Osteocyte (in vitro differentiated cells): ENCODE measurements at regions not wholly inside any gene's neighbourhood (a gene's known extent, or its start where the extent isn't known, plus 50 kb on each side); places are given as distances from the start of the nearest gene placed in this dataset.
A peak's percentile ranks its signal among the peaks of the same experiment; 100 is the strongest.

Experiments used
- DNase-seq: peaks from one replicate; pipeline ENCODE4 v3.0.0; 2021; ENCODE audit warnings: mixed read lengths; ENCODE audit not compliant: unreplicated experiment; ENCODE audit errors: extremely low spot score
- H3K27ac Mint-ChIP-seq: one replicate; pipeline ENCODE4 v1.8.0; 2021; ENCODE audit warnings: mild to moderate bottlenecking, mixed read lengths; ENCODE audit not compliant: unreplicated experiment
- H3K27me3 Mint-ChIP-seq: one replicate; pipeline ENCODE4 v1.8.0; 2021; ENCODE audit warnings: mixed read lengths; ENCODE audit not compliant: unreplicated experiment
- H3K36me3 Mint-ChIP-seq: one replicate; pipeline ENCODE4 v1.8.0; 2021; ENCODE audit warnings: mixed read lengths; ENCODE audit not compliant: unreplicated experiment
- H3K4me1 Mint-ChIP-seq: one replicate; pipeline ENCODE4 v1.8.0; 2021; ENCODE audit warnings: mixed read lengths; ENCODE audit not compliant: unreplicated experiment
- H3K4me3 Mint-ChIP-seq: one replicate; pipeline ENCODE4 v1.8.0; 2021; ENCODE audit warnings: mild to moderate bottlenecking, moderate library complexity, mixed read lengths; ENCODE audit not compliant: unreplicated experiment
- H3K9me3 Mint-ChIP-seq: one replicate; pipeline ENCODE4 v1.8.0; 2021; ENCODE audit warnings: mixed read lengths; ENCODE audit not compliant: unreplicated experiment
- CTCF ChIP-seq: fragments of 200-600 bp; sonication (generic); IDR thresholded peaks from 2 replicates; pipeline ENCODE4 v1.5.0; 2021; ENCODE audit warnings: antibody characterized with exemption, mild to moderate bottlenecking, moderate library complexity

GRCh38 chr7:47704936-47705335, 123.0 kb upstream of the TNS3 start:
- DNase-seq, result no peak
- H3K27ac Mint-ChIP-seq, result no peak overlapping the region
- peaks cover 12% of the 10 kb centered on the region for H3K4me1 Mint-ChIP-seq
- H3K4me3 Mint-ChIP-seq, result no peak overlapping the region
- no peak for TF ChIP-seq CTCF
- H3K36me3 Mint-ChIP-seq, result peaks cover 3% of the 10 kb centered on the region
- no peaks in the 10 kb centered on the region for H3K27me3 Mint-ChIP-seq
- H3K9me3 Mint-ChIP-seq, result no peaks in the 10 kb centered on the region

GRCh38 chr7:47702080-47702479, 120.2 kb upstream of the TNS3 start:
- peaks cover 12% of the 10 kb centered on the region for H3K4me1 Mint-ChIP-seq
- no peaks in the 10 kb centered on the region for H3K9me3 Mint-ChIP-seq
- no peaks in the 10 kb centered on the region for H3K27me3 Mint-ChIP-seq
- H3K4me3 Mint-ChIP-seq, result no peak overlapping the region
- DNase-seq, result peak; percentile 15
- peaks cover 3% of the 10 kb centered on the region for H3K36me3 Mint-ChIP-seq
- no peak overlapping the region for H3K27ac Mint-ChIP-seq
- TF ChIP-seq CTCF, result no peak

GRCh38 chr7:47698386-47698785, 116.5 kb upstream of the TNS3 start:
- Mint-ChIP-seq H3K4me1 (peaks cover under 1% of the 10 kb centered on the region), H3K9me3 (no peaks in the 10 kb centered on the region), H3K27me3 (no peaks in the 10 kb centered on the region), H3K4me3 (no peak overlapping the region), H3K27ac (no peak overlapping the region), H3K36me3 (peaks cover 3% of the 10 kb centered on the region)
- DNase-seq, result no peak
- TF ChIP-seq CTCF, result no peak

GRCh38 chr7:47697543-47697942, 115.6 kb upstream of the TNS3 start:
- DNase-seq, result no peak
- no peak overlapping the region for H3K27ac Mint-ChIP-seq
- H3K36me3 Mint-ChIP-seq, result no peaks in the 10 kb centered on the region
- H3K4me1 Mint-ChIP-seq, result peaks cover 9% of the 10 kb centered on the region
- TF ChIP-seq CTCF, result no peak
- H3K27me3 Mint-ChIP-seq, result no peaks in the 10 kb centered on the region
- no peak overlapping the region for H3K4me3 Mint-ChIP-seq
- no peaks in the 10 kb centered on the region for H3K9me3 Mint-ChIP-seq

- no peak for DNase-seq
- H3K27ac Mint-ChIP-seq, result no peak overlapping the region
- TF ChIP-seq CTCF, result no peak
- no peak overlapping the region for H3K4me3 Mint-ChIP-seq
- H3K4me1 Mint-ChIP-seq, result peaks cover 22% of the 10 kb centered on the region
- no peaks in the 10 kb centered on the region for H3K36me3 Mint-ChIP-seq
- no peaks in the 10 kb centered on the region for H3K9me3 Mint-ChIP-seq
- no peaks in the 10 kb centered on the region for H3K27me3 Mint-ChIP-seq
Measured at GRCh38 chr7:47696152-47696710, 114.3 kb upstream of the TNS3 start.
